Lower lobe of right lung (tissue), 2 donors: ENCODE measurements at regions not wholly inside any gene's neighbourhood (a gene's known extent, or its start where the extent isn't known, plus 50 kb on each side); places are given as distances from the start of the nearest gene placed in this dataset.

Experiments
- ATAC-seq, 2 donors: fragments of 200-7000 bp; cut with Tn5 transposase; one replicate each; pipeline ENCODE4 v1.9.1; 2020 to 2022; ENCODE audit warnings: mild to moderate bottlenecking in 2 of 2, moderate library complexity in 2 of 2
- DNase-seq: peaks from one replicate; pipeline ENCODE4 v3.0.0-alpha.2; 2020
- H3K27ac ChIP-seq: fragments of 200-600 bp; one replicate; pipeline ENCODE4 v1.8.0; 2022
- H3K27me3 ChIP-seq: fragments of 200-600 bp; one replicate; pipeline ENCODE4 v1.8.0; 2022; ENCODE audit warnings: low read depth
- H3K36me3 ChIP-seq: fragments of 200-600 bp; one replicate; pipeline ENCODE4 v1.8.0; 2022; ENCODE audit warnings: mild to moderate bottlenecking
- H3K4me1 ChIP-seq: fragments of 200-600 bp; one replicate; pipeline ENCODE4 v1.8.0; 2022
- H3K4me3 ChIP-seq: fragments of 200-600 bp; one replicate; pipeline ENCODE4 v1.8.0; 2022; ENCODE audit warnings: mild to moderate bottlenecking
- H3K9me3 ChIP-seq: fragments of 200-600 bp; one replicate; pipeline ENCODE4 v1.8.0; 2022
- CTCF ChIP-seq: fragments of 200-600 bp; IDR thresholded peaks from one replicate; pipeline ENCODE4 v1.8.0; 2022; ENCODE audit warnings: antibody characterized with exemption, mild to moderate bottlenecking
- intact Hi-C: fragments of 100-400 bp; cut with DNase I; formaldehyde crosslinking; loops from one replicate; pipeline ENCODE4 v1.11.0; 2022
- donor health status: DM: no; HTN: yes; CAD: no; lungs with severe emphysema.

DNA sequence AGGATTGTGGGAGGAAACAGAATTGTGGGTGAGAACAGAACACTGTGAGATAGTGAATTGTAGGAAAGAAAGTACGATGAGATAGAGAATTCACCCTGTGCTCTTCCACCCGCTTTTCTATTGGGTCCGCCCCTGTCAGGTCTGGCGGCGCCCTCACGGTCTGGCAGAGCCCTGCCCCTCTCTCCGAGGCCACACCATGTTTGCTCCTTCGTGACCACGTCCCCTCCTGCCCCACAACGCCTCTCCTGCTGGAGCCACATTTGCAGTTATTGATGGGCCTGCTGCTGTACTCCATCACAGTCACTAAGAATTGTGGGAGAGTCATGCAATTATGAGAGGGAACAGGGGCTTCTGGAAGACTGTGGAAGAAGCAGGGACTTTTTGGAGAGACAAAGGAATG, 473.1 kb downstream of the KLF12 start:
- Histone ChIP-seq H3K36me3 (no peaks in the 10 kb centered on the region), H3K4me1 (no peaks in the 10 kb centered on the region), H3K4me3 (no peak overlapping the region), H3K27me3 (no peaks in the 10 kb centered on the region), H3K9me3 (no peaks in the 10 kb centered on the region), H3K27ac (no peak overlapping the region)
- ATAC-seq (no peak), DNase-seq (no peak)
- intact Hi-C loops = no loop called here
- no peak for TF ChIP-seq CTCF

- H3K36me3 ChIP-seq = no peaks in the 10 kb centered on the region
- H3K27me3 ChIP-seq = no peaks in the 10 kb centered on the region
- no peaks in the 10 kb centered on the region for H3K9me3 ChIP-seq
- ATAC-seq (no peak), DNase-seq (no peak)
- no peak overlapping the region for H3K27ac ChIP-seq
- intact Hi-C loops = no loop called here
- no peak for TF ChIP-seq CTCF
- no peaks in the 10 kb centered on the region for H3K4me1 ChIP-seq
- H3K4me3 ChIP-seq = no peak overlapping the region
Observed at GRCh38 chr13:73658639-73659038, 475.6 kb downstream of the KLF12 start.

GRCh38 chr13:73657821-73658540, 476.2 kb downstream of the KLF12 start:
- no peak for TF ChIP-seq CTCF
- intact Hi-C loops = no loop called here
- Histone ChIP-seq H3K27me3 (no peaks in the 10 kb centered on the region), H3K27ac (no peak overlapping the region), H3K9me3 (no peaks in the 10 kb centered on the region), H3K36me3 (no peaks in the 10 kb centered on the region), H3K4me3 (no peak overlapping the region), H3K4me1 (no peaks in the 10 kb centered on the region)
- no peak for DNase-seq
- peak; percentile 44 to 62 for ATAC-seq

DNA sequence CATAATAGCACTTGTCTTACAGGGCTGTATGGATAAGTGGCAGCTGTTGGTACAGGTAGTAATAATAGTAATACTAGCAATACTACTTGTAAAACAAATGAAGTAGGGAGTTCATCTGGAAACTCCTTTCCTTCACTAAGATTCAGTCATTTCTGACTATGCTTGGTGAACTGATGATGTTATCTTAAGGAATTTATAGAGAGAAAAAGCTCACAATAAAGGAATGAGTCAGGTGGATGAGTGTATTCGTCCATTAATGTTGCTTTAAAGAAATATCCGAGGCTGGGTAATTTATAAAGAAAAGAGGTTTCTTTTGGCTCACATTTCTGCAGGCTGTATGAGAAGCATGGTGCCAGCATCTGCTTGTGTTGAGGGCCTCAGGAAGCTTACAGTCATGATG, 477.3 kb downstream of the KLF12 start:
- Histone ChIP-seq H3K36me3 (no peaks in the 10 kb centered on the region), H3K27me3 (no peaks in the 10 kb centered on the region), H3K4me1 (no peaks in the 10 kb centered on the region), H3K4me3 (no peak overlapping the region), H3K9me3 (no peaks in the 10 kb centered on the region), H3K27ac (no peak overlapping the region)
- intact Hi-C loops = no loop called here
- TF ChIP-seq CTCF = no peak
- DNase-seq (no peak), ATAC-seq (no peak)

- DNase-seq = no peak
- ATAC-seq = no peak
- no peak for TF ChIP-seq CTCF
- Histone ChIP-seq H3K27ac (no peak overlapping the region), H3K27me3 (no peaks in the 10 kb centered on the region), H3K9me3 (no peaks in the 10 kb centered on the region), H3K36me3 (no peaks in the 10 kb centered on the region), H3K4me3 (no peak overlapping the region), H3K4me1 (no peaks in the 10 kb centered on the region)
- intact Hi-C loops = no loop called here
Observed at GRCh38 chr13:73653688-73654087, 480.5 kb downstream of the KLF12 start.
